ENCODE measurements at regions not wholly inside any gene's neighbourhood (a gene's known extent, or its start where the extent isn't known, plus 50 kb on each side); places are given as distances from the start of the nearest gene placed in this dataset.

DNA sequence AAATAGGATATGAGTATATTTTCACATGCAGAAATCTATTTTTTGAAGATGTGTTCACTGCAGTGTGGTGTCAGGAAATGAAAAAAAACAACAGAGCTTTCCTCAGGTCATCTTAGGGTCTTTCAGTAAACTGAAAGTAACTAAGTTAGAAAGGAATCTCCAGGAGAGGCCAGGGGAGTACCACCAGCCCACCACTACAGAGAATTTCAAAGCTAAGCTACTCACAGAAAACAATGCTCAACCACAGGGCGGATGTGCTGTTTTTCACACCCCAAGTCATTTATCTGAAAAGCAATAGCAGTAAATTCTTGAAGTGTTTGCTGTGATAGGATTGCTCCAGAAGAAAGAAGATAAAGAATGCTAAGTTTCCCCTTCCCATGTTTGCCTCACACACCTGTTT lies 79.0 kb downstream of the IFNG start:
- no peak overlapping the region for H3K9ac ChIP-seq (ENCODE audit: low read depth, low read length)
- H3K9me3 ChIP-seq (ENCODE audit: control insufficient read depth, insufficient read depth, low read length), result peaks cover 7% of the 10 kb centered on the region; the same call in 1 of the 2 replicates
- no peaks in the 10 kb centered on the region for H3K36me3 ChIP-seq (ENCODE audit: control insufficient read depth, insufficient read depth, low read length)
- H3K27ac ChIP-seq (ENCODE audit: low read depth, low read length), result peak overlapping the region; percentile 95
- peaks cover 17% of the 10 kb centered on the region for H3K4me1 ChIP-seq (ENCODE audit: control insufficient read depth, insufficient read depth, low read length)
- no peak overlapping the region for H3K4me3 ChIP-seq (ENCODE audit: low read depth, low read length)
- no peaks in the 10 kb centered on the region for H3K27me3 ChIP-seq (ENCODE audit: control insufficient read depth, insufficient read depth, low read length)

DNA sequence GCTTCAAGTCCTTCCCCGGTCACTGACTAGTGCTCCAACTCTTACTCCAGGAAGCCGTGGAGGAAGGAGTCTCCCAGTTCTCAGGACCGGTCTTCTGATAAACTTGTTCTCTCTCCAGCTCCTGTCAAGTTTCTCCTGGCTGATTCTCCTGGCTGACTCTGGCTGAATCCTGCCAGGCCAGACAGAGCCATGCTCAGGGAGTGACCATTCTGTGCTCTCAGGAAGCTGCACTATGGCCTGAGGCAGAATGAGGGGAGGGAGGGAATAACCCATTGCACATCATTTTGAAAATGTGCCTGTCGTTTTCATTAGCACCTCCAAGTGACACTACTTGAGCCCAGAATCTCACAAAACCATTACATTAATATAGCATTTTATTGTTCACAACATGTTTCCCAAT lies 80.8 kb downstream of the IFNG start:
- Histone ChIP-seq H3K9me3 (ENCODE audit: control insufficient read depth, insufficient read depth, low read length) (peaks cover 5% of the 10 kb centered on the region; the same call in 1 of the 2 replicates), H3K27ac (ENCODE audit: low read depth, low read length) (no peak overlapping the region)

DNA sequence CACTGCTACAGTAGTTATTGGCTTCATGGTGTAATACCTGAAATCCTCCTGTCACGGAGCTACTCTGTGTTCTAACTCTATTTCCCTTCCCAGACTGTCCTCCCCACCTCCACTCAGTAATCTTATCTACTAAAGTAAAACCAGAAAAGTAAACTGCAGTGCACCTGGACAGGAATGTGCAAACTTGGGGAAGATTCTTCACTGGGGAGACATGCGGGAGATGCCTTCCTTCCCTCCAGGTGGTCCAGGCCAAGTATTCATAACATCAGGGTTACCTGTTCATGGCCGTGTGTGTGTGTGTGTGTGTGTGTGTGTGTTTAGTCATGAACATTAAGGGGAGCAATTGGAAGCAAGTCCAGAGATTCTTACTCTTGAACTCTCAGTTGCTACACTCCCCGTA lies 84.1 kb downstream of the IFNG start:
- Histone ChIP-seq H3K4me3 (ENCODE audit: low read depth, low read length) (no peak overlapping the region), H3K9me3 (ENCODE audit: control insufficient read depth, insufficient read depth, low read length) (no peaks in the 10 kb centered on the region)

More for the DNA sequence above, 80.8 kb downstream of the IFNG start:
- no peak overlapping the region for H3K9ac ChIP-seq (ENCODE audit: low read depth, low read length)
- H3K4me1 ChIP-seq (ENCODE audit: control insufficient read depth, insufficient read depth, low read length), result peaks cover 25% of the 10 kb centered on the region
- H3K27me3 ChIP-seq (ENCODE audit: control insufficient read depth, insufficient read depth, low read length), result no peaks in the 10 kb centered on the region
- H3K4me3 ChIP-seq (ENCODE audit: low read depth, low read length), result no peak overlapping the region
- no peaks in the 10 kb centered on the region for H3K36me3 ChIP-seq (ENCODE audit: control insufficient read depth, insufficient read depth, low read length)

DNA sequence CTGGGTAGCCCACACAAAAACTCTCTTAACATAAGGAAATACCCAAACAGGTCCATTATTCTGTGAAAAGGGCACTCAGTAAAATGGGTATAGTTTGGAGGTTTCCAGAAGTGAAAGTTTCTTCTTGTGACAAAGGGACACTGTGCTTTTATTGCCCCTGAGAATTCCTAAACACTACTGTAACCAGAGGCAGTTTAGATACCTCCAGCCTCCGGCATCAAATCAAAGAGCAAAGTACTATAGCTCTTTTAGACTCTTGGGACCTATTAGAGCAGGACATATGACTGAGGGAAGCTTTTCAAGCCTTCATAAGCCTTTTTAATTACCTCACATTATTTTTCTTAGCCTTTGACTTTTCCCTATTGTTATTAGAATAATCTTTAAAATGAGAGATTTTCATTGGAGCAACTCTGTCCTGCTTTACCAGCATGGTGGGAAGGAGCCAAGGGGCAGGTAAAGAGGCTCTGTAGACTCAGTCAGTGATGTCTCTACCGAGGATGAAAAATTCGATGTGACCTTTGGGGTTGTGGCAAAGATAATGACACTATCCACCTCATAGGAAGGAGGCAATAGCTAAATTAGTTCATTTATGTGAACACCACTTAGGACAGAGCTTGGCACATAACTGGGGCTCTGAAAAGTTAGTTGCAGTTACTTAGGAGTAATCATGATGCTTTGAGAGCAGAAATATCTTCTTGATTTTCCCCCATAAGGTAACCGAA lies 85.1 kb downstream of the IFNG start:
- Histone ChIP-seq H3K27ac (ENCODE audit: low read depth, low read length) (no peak overlapping the region), H3K36me3 (ENCODE audit: control insufficient read depth, insufficient read depth, low read length) (no peaks in the 10 kb centered on the region), H3K4me1 (ENCODE audit: control insufficient read depth, insufficient read depth, low read length) (peaks cover 9% of the 10 kb centered on the region), H3K27me3 (ENCODE audit: control insufficient read depth, insufficient read depth, low read length) (no peaks in the 10 kb centered on the region), H3K4me3 (ENCODE audit: low read depth, low read length) (no peak overlapping the region), H3K9me3 (ENCODE audit: control insufficient read depth, insufficient read depth, low read length) (no peaks in the 10 kb centered on the region), H3K9ac (ENCODE audit: low read depth, low read length) (no peak overlapping the region)

More for the DNA sequence above, 84.1 kb downstream of the IFNG start:
- no peaks in the 10 kb centered on the region for H3K27me3 ChIP-seq (ENCODE audit: control insufficient read depth, insufficient read depth, low read length)
- H3K36me3 ChIP-seq (ENCODE audit: control insufficient read depth, insufficient read depth, low read length), result no peaks in the 10 kb centered on the region
- no peak overlapping the region for H3K9ac ChIP-seq (ENCODE audit: low read depth, low read length)
- peaks cover 10% of the 10 kb centered on the region for H3K4me1 ChIP-seq (ENCODE audit: control insufficient read depth, insufficient read depth, low read length)
- no peak overlapping the region for H3K27ac ChIP-seq (ENCODE audit: low read depth, low read length)

DNA sequence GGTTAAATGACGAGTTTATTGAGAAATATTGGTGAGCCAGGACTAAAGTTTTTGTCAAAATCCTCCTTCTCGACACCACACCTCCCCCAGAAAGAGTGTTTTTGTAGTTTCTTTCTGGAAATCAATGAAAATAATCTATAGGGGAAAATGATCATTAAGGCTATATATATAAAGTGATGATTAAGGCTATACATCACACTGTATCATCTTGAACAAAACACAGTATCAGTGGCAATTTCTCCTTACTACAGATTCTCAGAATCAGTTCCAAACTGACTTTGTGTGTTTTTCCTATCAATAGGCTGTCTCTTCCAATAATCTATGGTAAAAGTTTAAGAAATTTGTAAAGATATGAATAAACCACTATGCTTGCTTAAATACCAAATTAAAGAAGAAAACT lies 81.7 kb downstream of the IFNG-AS1 start:
- Histone ChIP-seq H3K9ac (ENCODE audit: low read depth, low read length) (no peak overlapping the region), H3K27ac (ENCODE audit: low read depth, low read length) (no peak overlapping the region), H3K36me3 (ENCODE audit: control insufficient read depth, insufficient read depth, low read length) (no peaks in the 10 kb centered on the region), H3K9me3 (ENCODE audit: control insufficient read depth, insufficient read depth, low read length) (peaks cover 11% of the 10 kb centered on the region; the same call in 1 of the 2 replicates), H3K4me1 (ENCODE audit: control insufficient read depth, insufficient read depth, low read length) (peaks cover 9% of the 10 kb centered on the region), H3K27me3 (ENCODE audit: control insufficient read depth, insufficient read depth, low read length) (no peaks in the 10 kb centered on the region), H3K4me3 (ENCODE audit: low read depth, low read length) (no peak overlapping the region)
